GM19023 (cell line): ENCODE measurements at regions not wholly inside any gene's neighbourhood (a gene's known extent, or its start where the extent isn't known, plus 50 kb on each side); places are given as distances from the start of the nearest gene placed in this dataset.

Experiments
- ATAC-seq: cut with Tn5 transposase; IDR thresholded peaks from one replicate; pipeline ENCODE4 v1.9.1; 2021; ENCODE audit warnings: mild to moderate bottlenecking, moderate library complexity; ENCODE audit not compliant: unreplicated experiment

DNA sequence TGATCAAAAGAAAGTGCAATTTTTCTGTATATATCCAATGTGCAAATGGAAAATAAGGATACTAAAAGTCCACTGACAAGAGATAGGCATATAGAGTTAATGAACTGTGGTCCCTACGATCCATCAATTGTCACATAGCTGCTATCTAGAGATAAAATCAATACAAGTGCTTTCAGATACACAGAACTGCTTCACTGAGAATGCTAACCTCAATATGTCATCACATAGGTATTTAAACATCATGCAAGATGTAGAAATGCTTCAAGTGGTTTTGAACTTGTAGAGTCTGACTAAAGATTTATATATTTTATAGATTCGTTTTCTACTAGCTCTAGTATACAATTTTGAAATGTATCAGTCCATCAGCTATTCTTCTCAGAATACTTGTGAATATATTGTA, 1604.7 kb downstream of the PLA2G4A start:
- ATAC-seq = no peak

DNA sequence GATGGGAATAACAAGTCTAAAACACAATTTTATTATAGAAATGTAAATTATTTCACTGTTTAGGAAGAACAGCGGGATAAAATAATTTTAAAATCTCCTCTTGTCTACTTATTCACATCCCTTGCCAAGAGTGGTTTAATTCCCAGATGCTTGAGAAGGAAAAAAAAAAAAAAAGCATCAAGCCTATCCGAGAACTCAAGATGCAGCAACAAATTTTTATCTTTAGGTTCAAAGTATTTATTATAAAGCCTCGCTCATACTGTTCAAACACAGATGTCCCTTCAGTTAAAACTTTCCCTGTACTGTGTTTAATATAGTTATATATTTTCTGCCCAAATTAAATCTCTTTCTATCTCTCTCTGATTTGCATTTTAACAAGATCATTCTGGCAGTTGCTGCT, 1615.8 kb downstream of the PLA2G4A start:
- ATAC-seq = no peak

DNA sequence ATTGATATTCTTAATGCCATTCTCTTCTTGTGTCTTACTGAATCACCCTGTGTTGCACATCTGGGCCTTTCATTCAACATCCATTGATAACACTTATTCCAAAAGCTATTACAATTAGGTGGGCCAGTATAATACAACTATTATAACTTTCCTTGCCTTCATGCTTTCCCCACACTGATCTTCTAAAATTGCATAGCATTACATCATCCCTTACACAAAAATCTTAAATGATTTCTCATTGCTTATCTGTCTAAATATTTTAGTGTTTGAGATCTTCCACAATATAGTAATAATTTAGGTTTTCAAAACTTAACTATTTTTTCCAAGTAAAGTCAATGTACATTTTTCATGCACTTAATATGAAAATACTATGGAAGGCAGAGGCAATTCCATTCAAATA, 1634.1 kb downstream of the PLA2G4A start:
- no peak for ATAC-seq

- ATAC-seq = no peak
Measured at GRCh38 chr1:188463919-188464318, 1635.2 kb downstream of the PLA2G4A start.

DNA sequence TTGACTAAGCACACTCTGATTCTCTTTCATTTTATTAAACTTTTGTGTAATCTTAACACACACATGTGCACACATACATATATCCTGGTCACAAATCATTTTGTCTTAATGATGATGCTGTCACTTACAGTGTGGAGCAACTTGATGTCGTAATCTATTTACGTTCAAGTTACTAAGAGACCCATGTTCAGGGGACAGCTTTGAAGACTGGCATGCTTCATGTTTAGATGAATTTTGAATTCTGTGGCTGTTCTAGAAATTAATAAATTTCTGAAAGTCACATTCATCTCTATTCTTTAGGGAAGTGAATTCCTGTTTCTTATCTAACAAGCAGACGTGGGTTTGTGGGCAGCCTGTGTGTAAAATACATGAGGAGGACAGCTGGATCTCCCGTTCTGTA, 1637.8 kb downstream of the PLA2G4A start:
- ATAC-seq = no peak

DNA sequence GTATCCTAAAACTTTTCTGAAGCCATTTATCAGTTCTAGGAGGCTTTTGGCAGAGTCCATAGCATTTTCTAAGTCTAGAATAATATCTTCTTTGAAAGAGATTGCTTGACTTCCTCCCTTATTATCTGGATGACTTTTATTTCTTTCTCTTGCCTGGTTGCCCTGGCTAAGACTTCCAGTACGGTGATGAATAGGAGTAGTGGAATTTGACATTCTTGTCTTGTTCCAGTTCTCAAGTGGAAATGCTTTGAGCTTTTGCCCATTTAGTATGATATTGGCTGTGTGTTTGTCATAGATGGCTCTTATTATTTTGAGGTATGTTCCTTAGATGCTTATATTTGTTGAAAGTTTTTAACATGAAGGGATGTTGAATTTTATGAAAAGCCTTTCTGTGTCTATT, 1647.9 kb downstream of the PLA2G4A start:
- ATAC-seq = no peak

DNA sequence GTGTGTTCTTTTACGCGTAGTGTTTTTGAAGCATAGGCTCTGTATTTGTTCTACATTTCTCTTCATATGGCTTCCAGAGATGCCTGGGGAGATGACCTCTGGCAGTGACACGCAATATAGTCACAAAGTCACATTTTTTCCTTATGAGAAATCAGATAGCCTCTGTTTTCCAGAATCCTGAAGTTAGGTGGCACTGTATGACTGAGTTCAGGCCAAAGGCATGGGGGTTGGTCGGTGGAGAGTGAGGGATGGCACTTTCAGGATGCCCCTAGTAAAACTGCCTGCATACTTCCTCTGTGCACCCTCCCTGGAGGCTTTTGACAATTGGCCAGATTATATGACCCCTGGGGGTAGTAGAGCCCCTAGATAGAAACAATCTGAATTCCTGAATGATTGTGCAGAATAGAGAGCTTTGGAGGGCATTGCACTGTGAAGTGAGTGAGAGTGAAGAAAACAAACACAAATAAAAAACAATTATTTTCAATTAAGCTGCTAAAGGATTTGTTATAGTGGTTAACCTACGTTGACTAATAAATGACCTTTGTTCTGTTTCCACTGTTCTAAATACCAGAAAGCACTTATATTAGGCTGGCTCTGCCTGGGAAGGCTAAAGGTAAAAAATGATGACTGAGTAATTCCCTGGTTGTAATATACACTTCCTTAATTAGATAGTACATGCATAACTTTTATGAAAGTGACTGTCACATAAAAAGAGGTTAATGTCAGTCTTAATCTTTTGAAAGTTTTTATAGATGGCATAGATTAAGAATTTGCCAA, 1660.8 kb downstream of the PLA2G4A start:
- no peak for ATAC-seq

DNA sequence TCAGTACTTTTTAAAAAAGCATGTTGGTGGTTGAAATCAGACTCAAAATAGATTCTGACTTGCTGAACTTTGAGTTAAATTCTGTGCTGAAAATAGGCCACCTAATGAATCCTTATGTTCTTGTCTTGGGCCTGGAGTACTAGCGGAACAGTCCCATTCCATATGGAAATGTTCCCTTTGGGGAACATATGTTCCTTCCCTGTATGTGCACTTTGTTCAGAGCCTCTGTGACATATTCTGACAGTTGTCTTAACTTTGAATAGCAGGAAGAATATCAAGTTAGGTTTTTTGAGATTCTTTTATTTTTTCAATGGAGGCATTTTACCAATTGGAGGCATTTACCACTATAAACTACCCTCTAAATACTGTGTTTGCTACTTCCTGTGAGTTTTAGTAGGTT, 1667.8 kb downstream of the PLA2G4A start:
- no peak for ATAC-seq

GRCh38 chr1:188497020-188497419, 1668.3 kb downstream of the PLA2G4A start:
- no peak for ATAC-seq

GRCh38 chr1:188499690-188500089, 1670.9 kb downstream of the PLA2G4A start:
- no peak for ATAC-seq

- no peak for ATAC-seq
Measured at GRCh38 chr1:188514917-188515316, 1686.2 kb downstream of the PLA2G4A start.

DNA sequence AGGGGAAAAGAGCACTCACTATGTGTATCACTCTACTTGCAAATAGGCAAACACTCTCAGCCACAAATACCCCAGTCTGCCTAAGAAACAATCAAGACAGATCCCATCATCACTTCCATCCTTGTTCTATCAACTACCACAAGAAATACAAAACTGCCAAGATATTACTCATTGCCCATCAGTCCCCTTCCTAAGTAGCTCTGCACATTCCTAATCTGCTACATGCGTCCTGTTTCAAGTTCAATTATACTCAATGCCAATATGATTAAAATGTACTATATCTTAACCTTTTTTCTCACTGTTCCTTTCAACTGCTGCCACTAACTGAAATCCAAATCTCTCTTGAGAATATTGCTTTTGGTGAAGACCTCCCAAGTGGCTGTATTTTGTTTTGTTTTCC, 1688.4 kb downstream of the PLA2G4A start:
- ATAC-seq = no peak

- ATAC-seq = no peak
Measured at GRCh38 chr1:188551176-188551575, 1722.4 kb downstream of the PLA2G4A start.

DNA sequence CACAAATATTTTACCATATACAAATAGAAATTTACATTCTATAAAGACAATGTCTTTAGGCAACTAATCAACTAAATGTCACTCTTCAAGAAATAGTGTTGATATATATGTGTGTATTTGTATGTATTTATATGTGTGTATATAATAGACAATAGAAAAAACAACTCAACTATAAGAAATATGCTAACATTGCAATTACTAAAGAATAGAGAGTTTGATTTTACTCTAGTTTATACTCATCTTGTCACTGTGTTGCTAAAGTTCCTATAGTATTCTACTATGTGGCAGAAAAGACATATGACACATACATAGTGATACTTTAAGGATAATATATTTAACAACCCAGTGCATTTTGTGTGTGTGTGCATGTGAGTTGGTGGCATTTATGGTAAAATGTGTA, 1728.3 kb downstream of the PLA2G4A start:
- ATAC-seq = no peak

GRCh38 chr1:188582911-188583532, 1754.3 kb downstream of the PLA2G4A start:
- no peak for ATAC-seq

DNA sequence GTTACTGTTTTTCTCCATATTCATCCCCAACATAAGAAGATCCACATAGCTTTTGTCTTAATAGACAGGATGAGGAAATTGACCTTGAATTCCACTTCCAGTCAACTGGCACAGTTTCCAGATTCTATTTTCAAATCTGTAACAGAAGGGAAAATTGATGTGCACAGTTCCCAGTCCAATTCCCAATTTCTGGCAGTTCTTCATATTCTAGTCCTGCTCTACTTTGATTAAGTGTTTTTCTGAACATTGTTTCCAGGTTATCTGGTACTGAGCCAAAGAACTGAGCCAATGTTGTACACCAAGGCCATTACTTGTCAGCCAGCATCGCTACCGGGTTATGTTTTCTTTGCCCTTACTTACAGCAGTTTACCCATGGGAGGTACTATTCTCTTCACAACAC, 1755.4 kb downstream of the PLA2G4A start:
- no peak for ATAC-seq

GRCh38 chr1:188590641-188591040, 1761.9 kb downstream of the PLA2G4A start:
- ATAC-seq = no peak

DNA sequence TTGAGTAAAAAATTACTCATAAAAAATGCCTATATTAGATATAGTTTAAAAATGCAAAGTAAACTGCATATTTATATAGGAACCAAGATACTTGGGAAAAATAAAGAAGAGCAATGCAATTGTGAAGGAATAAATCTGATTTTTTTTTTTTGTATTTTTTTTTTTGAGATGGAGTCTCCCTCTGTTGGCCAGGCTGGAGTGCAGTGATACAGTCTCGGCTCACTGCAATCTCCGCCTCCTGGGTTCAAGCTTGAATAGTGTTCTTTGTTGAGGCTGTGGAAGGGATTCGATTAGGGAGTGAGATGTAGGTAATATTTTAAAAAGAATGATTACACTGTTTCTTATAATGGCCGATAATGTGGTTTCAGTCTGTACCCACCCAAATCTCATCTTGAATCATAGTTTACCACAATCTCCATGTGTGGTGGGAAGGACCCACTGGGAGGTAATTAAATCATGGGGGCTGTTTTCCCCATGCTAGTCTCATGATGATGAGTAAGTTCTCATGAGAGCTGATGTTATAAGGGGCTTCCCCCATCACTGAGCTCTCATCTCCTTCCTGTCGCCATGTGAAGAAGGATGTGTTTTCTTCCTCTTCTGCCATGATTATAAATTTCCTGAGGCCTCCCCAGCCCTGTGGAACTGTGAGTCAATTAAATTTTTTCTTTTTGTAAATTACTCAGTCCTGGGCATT, 1765.9 kb downstream of the PLA2G4A start:
- ATAC-seq = no peak

DNA sequence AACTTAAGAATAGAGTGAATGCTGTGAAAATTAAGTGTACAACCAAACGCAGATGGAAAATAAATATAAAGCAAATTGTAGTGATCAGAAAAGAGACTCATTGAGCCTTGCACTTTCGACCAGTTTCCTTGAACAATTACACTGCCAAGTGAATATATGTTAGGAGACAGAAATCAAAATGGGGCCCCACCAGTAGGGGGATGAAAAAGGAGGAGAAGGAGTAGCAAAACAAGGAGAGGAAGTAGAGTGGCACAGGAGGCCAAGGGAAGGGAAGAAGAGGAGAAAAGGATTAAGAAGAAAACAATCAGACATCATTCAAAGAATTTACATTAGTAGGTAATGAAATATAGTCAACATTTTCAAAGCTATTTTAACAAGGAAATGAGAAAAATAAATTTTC, 1770.6 kb downstream of the PLA2G4A start:
- ATAC-seq = no peak

DNA sequence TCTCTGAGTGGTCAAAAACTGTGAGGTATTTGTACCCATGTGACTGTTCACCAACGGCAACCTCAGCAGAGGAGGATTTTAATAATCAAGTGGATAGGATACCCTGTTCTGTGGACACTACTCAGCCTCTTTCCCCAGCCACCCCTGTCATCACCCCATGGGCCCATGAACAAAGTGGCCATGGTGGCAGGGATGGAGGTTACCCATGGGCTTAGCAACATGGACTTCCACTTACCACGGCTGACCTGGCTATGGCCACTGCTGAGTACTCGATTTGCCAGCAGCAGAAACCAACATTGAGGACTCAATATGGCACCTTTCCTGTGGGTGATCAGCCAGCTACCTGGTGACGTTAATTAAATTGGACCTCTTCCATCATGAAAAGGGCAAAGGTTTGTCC, 1782.7 kb downstream of the PLA2G4A start:
- no peak for ATAC-seq

GRCh38 chr1:188615321-188615720, 1786.6 kb downstream of the PLA2G4A start:
- ATAC-seq = no peak

GRCh38 chr1:188620236-188620635, 1791.5 kb downstream of the PLA2G4A start:
- ATAC-seq = no peak
